WTC11 (cell line): ENCODE measurements at regions not wholly inside any gene's neighbourhood (a gene's known extent, or its start where the extent isn't known, plus 50 kb on each side); places are given as distances from the start of the nearest gene placed in this dataset.

Experiments used
- CREB1 ChIP-seq: sonication (generic); formaldehyde crosslinking; IDR thresholded peaks from 2 replicates; pipeline ENCODE4 v1.8.0; 2023; ENCODE audit warnings: mild to moderate bottlenecking, missing genetic modification reagents
- ELF4 ChIP-seq: sonication (generic); formaldehyde crosslinking; IDR thresholded peaks from 2 replicates; pipeline ENCODE4 v1.8.1; 2022; ENCODE audit warnings: low read depth, mild to moderate bottlenecking, moderate library complexity, missing genetic modification reagents
- HMGA2 ChIP-seq: fragments of 250-450 bp; sonication (Bioruptor Pico); IDR thresholded peaks from 2 replicates; pipeline ENCODE4 v1.4.0; 2021; ENCODE audit warnings: mild to moderate bottlenecking, moderate library complexity
- IRF2 ChIP-seq: sonication (generic); formaldehyde crosslinking; IDR thresholded peaks from 2 replicates; pipeline ENCODE4 v1.8.0; 2022; ENCODE audit warnings: low read depth, missing genetic modification reagents, borderline replicate concordance
- MYBL2 ChIP-seq: sonication (generic); formaldehyde crosslinking; IDR thresholded peaks from 2 replicates; pipeline ENCODE4 v1.8.1; 2023; ENCODE audit warnings: mild to moderate bottlenecking, moderate library complexity, missing genetic modification reagents
- RELA ChIP-seq: sonication (generic); formaldehyde crosslinking; IDR thresholded peaks from 2 replicates; pipeline ENCODE4 v1.8.1; 2022; ENCODE audit warnings: missing genetic modification reagents, mild to moderate bottlenecking, borderline replicate concordance
- TCF7 ChIP-seq: sonication (generic); formaldehyde crosslinking; IDR thresholded peaks from 2 replicates; pipeline ENCODE4 v1.8.0; 2022; ENCODE audit warnings: mild to moderate bottlenecking, low read depth, missing genetic modification reagents, moderate library complexity
- TF ChIP-seq, protein P1 (sequence below): sonication (generic); formaldehyde crosslinking; IDR thresholded peaks from 2 replicates; pipeline ENCODE4 v1.8.1; 2023; ENCODE audit warnings: mild to moderate bottlenecking, missing genetic modification reagents, borderline replicate concordance
- TF ChIP-seq, protein P2 (sequence below): fragments of 200-600 bp; IDR thresholded peaks from 2 replicates; pipeline ENCODE4 v1.8.0; 2022; ENCODE audit warnings: antibody characterized with exemption
- TF ChIP-seq, protein P3 (sequence below): sonication (generic); formaldehyde crosslinking; IDR thresholded peaks from 2 replicates; pipeline ENCODE4 v1.8.1; 2022; ENCODE audit warnings: low read depth, missing genetic modification reagents, borderline replicate concordance
- TF ChIP-seq, protein P4 (sequence below): fragments of 250-450 bp; sonication (Bioruptor Pico); IDR thresholded peaks from 2 replicates; pipeline ENCODE4 v2.1.2; 2022; ENCODE audit warnings: mild to moderate bottlenecking, moderate library complexity

DNA sequence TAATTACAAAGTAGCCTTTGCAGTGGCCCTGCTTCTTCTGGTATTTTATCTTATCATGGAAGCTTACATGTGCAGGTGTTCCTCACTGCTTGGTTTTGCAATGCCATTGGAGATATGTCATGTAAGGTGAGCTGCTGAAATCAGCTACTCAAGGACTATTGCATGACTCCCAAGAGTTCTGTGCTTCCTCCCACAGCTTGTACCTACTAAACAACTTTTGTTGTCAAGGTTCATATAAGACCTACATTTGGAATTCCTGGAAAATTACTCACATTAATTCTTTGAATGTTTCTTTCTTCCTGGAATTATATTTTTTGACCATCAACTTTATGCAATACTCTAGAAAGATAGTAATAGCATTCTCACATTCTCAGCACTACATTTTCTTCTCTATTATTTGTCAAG, 427.5 kb upstream of the HSF2 start:
- TF ChIP-seq, protein P1, sequence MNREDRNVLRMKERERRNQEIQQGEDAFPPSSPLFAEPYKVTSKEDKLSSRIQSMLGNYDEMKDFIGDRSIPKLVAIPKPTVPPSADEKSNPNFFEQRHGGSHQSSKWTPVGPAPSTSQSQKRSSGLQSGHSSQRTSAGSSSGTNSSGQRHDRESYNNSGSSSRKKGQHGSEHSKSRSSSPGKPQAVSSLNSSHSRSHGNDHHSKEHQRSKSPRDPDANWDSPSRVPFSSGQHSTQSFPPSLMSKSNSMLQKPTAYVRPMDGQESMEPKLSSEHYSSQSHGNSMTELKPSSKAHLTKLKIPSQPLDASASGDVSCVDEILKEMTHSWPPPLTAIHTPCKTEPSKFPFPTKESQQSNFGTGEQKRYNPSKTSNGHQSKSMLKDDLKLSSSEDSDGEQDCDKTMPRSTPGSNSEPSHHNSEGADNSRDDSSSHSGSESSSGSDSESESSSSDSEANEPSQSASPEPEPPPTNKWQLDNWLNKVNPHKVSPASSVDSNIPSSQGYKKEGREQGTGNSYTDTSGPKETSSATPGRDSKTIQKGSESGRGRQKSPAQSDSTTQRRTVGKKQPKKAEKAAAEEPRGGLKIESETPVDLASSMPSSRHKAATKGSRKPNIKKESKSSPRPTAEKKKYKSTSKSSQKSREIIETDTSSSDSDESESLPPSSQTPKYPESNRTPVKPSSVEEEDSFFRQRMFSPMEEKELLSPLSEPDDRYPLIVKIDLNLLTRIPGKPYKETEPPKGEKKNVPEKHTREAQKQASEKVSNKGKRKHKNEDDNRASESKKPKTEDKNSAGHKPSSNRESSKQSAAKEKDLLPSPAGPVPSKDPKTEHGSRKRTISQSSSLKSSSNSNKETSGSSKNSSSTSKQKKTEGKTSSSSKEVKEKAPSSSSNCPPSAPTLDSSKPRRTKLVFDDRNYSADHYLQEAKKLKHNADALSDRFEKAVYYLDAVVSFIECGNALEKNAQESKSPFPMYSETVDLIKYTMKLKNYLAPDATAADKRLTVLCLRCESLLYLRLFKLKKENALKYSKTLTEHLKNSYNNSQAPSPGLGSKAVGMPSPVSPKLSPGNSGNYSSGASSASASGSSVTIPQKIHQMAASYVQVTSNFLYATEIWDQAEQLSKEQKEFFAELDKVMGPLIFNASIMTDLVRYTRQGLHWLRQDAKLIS (CRISPR knock-in tag): no peak
- TF ChIP-seq, protein P2, sequence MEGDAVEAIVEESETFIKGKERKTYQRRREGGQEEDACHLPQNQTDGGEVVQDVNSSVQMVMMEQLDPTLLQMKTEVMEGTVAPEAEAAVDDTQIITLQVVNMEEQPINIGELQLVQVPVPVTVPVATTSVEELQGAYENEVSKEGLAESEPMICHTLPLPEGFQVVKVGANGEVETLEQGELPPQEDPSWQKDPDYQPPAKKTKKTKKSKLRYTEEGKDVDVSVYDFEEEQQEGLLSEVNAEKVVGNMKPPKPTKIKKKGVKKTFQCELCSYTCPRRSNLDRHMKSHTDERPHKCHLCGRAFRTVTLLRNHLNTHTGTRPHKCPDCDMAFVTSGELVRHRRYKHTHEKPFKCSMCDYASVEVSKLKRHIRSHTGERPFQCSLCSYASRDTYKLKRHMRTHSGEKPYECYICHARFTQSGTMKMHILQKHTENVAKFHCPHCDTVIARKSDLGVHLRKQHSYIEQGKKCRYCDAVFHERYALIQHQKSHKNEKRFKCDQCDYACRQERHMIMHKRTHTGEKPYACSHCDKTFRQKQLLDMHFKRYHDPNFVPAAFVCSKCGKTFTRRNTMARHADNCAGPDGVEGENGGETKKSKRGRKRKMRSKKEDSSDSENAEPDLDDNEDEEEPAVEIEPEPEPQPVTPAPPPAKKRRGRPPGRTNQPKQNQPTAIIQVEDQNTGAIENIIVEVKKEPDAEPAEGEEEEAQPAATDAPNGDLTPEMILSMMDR: no peak
- TF ChIP-seq MYBL2 (CRISPR knock-in tag) (no peak), RELA (CRISPR knock-in tag) (no peak), CREB1 (CRISPR knock-in tag) (no peak), ELF4 (CRISPR knock-in tag) (no peak), TCF7 (CRISPR knock-in tag) (no peak), HMGA2 (CRISPR knock-in tag) (no peak), IRF2 (no peak)
- TF ChIP-seq, protein P3, sequence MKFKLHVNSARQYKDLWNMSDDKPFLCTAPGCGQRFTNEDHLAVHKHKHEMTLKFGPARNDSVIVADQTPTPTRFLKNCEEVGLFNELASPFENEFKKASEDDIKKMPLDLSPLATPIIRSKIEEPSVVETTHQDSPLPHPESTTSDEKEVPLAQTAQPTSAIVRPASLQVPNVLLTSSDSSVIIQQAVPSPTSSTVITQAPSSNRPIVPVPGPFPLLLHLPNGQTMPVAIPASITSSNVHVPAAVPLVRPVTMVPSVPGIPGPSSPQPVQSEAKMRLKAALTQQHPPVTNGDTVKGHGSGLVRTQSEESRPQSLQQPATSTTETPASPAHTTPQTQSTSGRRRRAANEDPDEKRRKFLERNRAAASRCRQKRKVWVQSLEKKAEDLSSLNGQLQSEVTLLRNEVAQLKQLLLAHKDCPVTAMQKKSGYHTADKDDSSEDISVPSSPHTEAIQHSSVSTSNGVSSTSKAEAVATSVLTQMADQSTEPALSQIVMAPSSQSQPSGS: no peak
- TF ChIP-seq, protein P4, sequence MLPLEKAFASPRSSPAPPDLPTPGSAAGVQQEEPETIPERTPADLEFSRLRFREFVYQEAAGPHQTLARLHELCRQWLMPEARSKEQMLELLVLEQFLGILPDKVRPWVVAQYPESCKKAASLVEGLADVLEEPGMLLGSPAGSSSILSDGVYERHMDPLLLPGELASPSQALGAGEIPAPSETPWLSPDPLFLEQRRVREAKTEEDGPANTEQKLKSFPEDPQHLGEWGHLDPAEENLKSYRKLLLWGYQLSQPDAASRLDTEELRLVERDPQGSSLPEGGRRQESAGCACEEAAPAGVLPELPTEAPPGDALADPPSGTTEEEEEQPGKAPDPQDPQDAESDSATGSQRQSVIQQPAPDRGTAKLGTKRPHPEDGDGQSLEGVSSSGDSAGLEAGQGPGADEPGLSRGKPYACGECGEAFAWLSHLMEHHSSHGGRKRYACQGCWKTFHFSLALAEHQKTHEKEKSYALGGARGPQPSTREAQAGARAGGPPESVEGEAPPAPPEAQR (CRISPR knock-in tag): no peak
